ENCODE measurements at regions not wholly inside any gene's neighbourhood (a gene's known extent, or its start where the extent isn't known, plus 50 kb on each side); places are given as distances from the start of the nearest gene placed in this dataset.

- TF ChIP-seq TCF7L2 (IDR thresholded peaks at IDR 0.05; ENCODE audit: low read depth, low read length) (no peak), SIN3A (IDR thresholded peaks at IDR 0.05; ENCODE audit: borderline replicate concordance, insufficient read depth, low read depth, low read length) (no peak), REST (IDR thresholded peaks at IDR 0.05; ENCODE audit: insufficient read depth in 1 of 2, low read depth in 2 of 2, low read length in 1 of 2) (no peak)
- ATAC-seq (no peak), DNase-seq (ENCODE audit: low read depth, low spot score) (no peak)
- Histone ChIP-seq H3K36me3 (ENCODE audit: control insufficient read depth, insufficient read depth, low read length) (no peaks in the 10 kb centered on the region), H3K27ac (ENCODE audit: low read length) (no peak overlapping the region), H3K9me3 (ENCODE audit: control insufficient read depth, insufficient read depth, low read depth, low read length) (no peaks in the 10 kb centered on the region), H3K4me3 (ENCODE audit: low read depth in 2 of 2, low read length in 2 of 2) (no peak overlapping the region), H3K4me1 (ENCODE audit: control insufficient read depth, insufficient read depth, low read length) (no peaks in the 10 kb centered on the region), H3K27me3 (ENCODE audit: control insufficient read depth, insufficient read depth, low read length) (no peaks in the 10 kb centered on the region)
- intact Hi-C loops (cut with micrococcal nuclease; ENCODE audit: unreplicated experiment) (no loop called here), in situ Hi-C loops (cut with HindIII; ENCODE audit: low pct_unique_long_range_greater_than_20kb, low sequenced_read_pairs) (no loop called here)
- no TSS peak for BruUV-seq (replicated peaks)
- CTCF ChIA-PET, result no interaction called here
- POLR2A ChIA-PET, result no interaction called here
These were observed 876.4 kb upstream of the SLIT2 start for GRCh38 chr4:19375136-19375804.

- no TSS peak for BruUV-seq (replicated peaks)
- ChIA-PET CTCF (no interaction called here), POLR2A (no interaction called here)
- ATAC-seq (no peak), DNase-seq (ENCODE audit: low read depth, low spot score) (no peak)
- Histone ChIP-seq H3K4me1 (ENCODE audit: control insufficient read depth, insufficient read depth, low read length) (no peaks in the 10 kb centered on the region), H3K4me3 (ENCODE audit: low read depth in 2 of 2, low read length in 2 of 2) (no peak overlapping the region), H3K27me3 (ENCODE audit: control insufficient read depth, insufficient read depth, low read length) (no peaks in the 10 kb centered on the region), H3K9me3 (ENCODE audit: control insufficient read depth, insufficient read depth, low read depth, low read length) (no peaks in the 10 kb centered on the region), H3K36me3 (ENCODE audit: control insufficient read depth, insufficient read depth, low read length) (no peaks in the 10 kb centered on the region), H3K27ac (ENCODE audit: low read length) (no peak overlapping the region)
- no peak for TF ChIP-seq CTCF (IDR thresholded peaks at IDR 0.05)
- no peak for TF ChIP-seq TCF7L2 (IDR thresholded peaks at IDR 0.05; ENCODE audit: low read depth, low read length)
- no peak for TF ChIP-seq POLR2AphosphoS5 (IDR thresholded peaks at IDR 0.05; ENCODE audit: low read depth, low read length)
- TF ChIP-seq SIN3A (IDR thresholded peaks at IDR 0.05; ENCODE audit: borderline replicate concordance, insufficient read depth, low read depth, low read length), result no peak
- TF ChIP-seq REST (IDR thresholded peaks at IDR 0.05; ENCODE audit: insufficient read depth in 1 of 2, low read depth in 2 of 2, low read length in 1 of 2), result no peak
- in situ Hi-C loops (cut with HindIII; ENCODE audit: low pct_unique_long_range_greater_than_20kb, low sequenced_read_pairs), result no loop called here
- intact Hi-C loops (cut with micrococcal nuclease; ENCODE audit: unreplicated experiment), result no loop called here
These were observed 879.3 kb upstream of the SLIT2 start for GRCh38 chr4:19372390-19372789.

Data from Panc1 (cell line).